NCI-H345 treated with DMSO at 0.1 percent for 48 hours (cell line): ENCODE measurements at regions not wholly inside any gene's neighbourhood (a gene's known extent, or its start where the extent isn't known, plus 50 kb on each side); places are given as distances from the start of the nearest gene placed in this dataset.
"Not testable (repeated sequence)": the region's sequence is repeated elsewhere in the genome, so short reads cannot be mapped to it uniquely, and the experiment has no call there.

ENCODE experiments used
- DNase-seq: peaks from one replicate; lab custom pipeline; 2025; ENCODE audit not compliant: unreplicated experiment; lab: John Stamatoyannopoulos, UW

- no peak for DNase-seq
Observed at GRCh38 chr10:84571146-84571545, 242.8 kb downstream of the CCSER2 start.

DNA sequence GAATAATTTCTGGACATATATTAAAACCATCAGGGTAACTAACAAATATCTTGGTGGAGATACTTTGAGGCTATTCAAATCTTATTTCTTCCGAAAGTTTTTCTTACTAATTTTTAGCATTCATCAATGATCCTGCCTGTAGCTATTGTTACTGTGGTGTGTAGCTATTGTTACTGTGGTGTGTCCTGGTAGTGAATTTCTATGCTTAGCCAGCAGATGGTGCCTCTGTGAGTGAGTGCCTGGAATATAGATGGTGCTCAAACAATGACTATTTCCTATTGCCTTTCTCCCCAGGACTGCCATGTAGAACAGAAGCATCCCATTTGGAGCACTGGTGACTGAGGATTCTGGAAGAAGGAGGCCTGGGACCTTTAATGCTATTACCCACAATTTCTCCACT is 245.7 kb downstream of the CCSER2 start:
- DNase-seq = no peak

- DNase-seq = no peak
Observed at GRCh38 chr10:84581976-84582375, 253.6 kb downstream of the CCSER2 start.

- DNase-seq = no peak
Observed at GRCh38 chr10:84583501-84583900, 255.1 kb downstream of the CCSER2 start.

GRCh38 chr10:84587789-84588188 is 259.4 kb downstream of the CCSER2 start:
- no peak for DNase-seq

DNA sequence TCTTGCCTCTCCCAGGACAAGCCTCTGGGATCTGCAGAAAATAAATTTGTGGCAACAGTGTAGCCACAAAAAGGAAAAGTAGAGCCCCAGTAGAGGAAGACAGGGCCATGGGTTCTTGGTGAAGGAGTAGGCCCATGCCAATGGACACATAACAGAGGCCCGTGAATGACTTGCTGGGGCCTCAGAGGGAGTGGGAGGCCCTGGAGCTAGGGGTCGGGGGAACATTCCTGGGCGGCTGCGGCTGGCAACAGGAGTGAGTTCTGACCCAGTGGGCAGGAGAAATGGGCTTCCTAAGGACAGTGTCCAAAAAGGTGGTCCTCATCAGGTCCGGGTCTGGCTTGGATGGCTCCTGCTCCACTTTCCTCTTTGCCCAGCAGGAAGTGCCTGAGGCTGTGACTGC is 260.0 kb downstream of the CCSER2 start:
- DNase-seq = no peak

GRCh38 chr10:84588971-84589370 is 260.6 kb downstream of the CCSER2 start:
- DNase-seq = no peak

DNA sequence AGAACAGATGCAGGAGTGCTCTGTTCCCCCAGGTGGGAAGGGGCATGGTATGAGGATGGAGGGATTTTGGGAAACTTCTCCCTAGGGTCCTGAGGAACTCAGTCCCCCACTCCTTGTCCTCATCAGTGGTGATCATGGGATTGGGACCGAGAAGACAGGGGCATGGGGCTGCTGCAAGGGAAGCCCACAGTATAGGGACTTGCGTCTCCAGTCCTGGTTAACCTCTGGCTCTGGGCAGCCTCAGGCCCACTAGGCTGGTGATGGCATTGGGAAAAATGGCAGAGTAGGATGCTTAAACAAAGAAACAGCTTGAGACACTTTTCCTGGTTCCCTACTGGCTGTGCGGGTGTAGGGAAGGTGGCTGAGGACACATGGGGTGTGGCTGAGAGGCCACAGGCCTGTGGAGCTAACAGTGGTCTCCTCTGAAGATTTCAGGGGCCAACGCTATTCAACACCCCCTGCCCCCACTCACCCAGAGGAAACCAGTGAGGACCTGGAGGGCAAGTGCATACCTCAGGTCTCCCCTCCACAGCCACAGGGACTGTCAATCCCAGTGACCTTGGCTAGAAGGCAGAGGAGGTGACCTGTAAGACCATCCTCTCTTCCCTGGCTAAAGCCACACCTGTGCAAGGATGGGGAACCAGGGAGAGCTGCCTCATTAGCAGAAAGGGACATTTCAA is 261.3 kb downstream of the CCSER2 start:
- DNase-seq = no peak

- DNase-seq = peak; percentile 12
Observed at GRCh38 chr10:84590327-84591193, 262.2 kb downstream of the CCSER2 start.

DNA sequence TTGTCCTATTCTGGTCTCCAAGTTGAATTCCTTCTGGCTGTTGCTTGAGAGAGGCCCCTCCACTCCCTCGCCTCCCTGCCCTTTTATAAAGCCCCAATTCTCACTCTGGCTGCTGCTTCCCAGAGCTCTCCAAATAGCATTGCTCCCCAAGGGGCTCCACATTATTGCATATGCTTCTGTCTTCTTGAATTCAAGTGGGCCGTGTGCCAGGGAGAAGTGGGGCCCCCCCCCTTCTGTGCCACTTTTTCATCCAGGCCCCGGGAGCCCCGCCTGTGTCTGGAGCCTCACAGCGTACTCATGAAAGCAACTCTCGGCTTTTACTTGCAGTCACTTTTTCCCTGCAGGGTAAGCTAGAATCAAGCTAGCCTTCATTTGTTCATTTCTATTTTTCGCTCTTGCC is 265.1 kb downstream of the CCSER2 start:
- DNase-seq = no peak

DNA sequence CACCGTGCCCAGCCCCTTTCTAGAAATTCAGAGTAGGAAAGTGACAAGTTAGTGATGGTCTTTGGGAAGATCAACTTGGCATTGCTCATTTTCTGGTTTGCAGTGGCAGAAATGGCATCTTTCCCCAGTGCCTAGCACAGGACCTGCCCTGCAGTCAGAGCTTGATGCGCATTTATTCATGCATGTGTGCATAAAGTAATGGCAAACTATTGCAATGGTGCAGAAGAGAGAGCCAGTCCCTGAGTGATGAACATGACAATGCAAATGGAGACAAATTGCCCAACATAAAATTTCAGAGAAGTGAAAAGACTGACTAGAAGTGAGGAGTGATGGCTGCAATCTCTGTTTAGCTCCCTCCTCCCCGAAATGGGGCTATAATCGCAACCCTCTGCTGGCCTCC is 268.2 kb downstream of the CCSER2 start:
- no peak for DNase-seq

- no peak for DNase-seq
Observed at GRCh38 chr10:84599254-84599653, 270.9 kb downstream of the CCSER2 start.

- no peak for DNase-seq
Observed at GRCh38 chr10:84600947-84601346, 272.6 kb downstream of the CCSER2 start.

- DNase-seq = not testable (repeated sequence)
Observed at GRCh38 chr10:84602543-84602942, 274.2 kb downstream of the CCSER2 start.

DNA sequence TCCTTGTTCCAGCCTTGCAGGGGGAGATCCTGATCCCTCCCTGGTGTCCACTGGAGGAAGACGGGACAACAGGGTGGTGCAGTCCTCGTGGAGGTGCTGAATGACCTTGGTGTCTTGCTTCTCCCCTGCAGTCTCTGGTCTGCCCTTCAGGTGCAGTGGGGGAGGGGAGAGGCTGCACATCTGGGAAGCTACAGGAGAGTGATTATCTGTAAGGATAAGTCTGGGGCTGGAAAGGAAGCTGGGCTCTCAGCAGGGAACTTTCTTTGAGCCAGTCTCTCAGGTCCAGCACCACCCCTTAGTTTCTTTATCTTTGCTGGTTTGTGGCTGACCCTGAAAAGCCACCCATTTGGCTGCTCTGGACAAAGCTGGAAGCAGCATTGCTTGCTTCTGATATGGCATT is 275.6 kb downstream of the CCSER2 start:
- DNase-seq = no peak

DNA sequence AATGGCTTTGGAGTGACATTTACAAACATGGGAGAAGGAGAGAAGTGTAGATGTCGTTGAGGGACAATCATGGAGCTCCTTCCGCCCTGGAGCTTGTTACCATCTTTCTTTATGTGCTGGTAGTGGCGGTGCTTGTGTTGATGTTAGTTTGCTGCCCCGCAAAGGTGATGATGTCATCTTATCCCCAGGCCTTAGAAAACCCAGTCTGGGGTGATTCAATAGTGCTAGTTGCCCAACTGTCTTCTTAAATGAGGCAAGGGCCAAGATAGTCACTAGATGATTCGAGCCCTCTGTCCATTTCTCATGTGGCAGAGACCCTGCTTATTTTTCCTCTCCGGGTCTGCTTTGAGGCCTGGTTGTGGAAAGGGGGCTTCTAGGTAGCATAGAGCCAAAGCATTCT is 277.4 kb downstream of the CCSER2 start:
- no peak for DNase-seq

- no peak for DNase-seq
Observed at GRCh38 chr10:84606428-84606827, 278.0 kb downstream of the CCSER2 start.

DNA sequence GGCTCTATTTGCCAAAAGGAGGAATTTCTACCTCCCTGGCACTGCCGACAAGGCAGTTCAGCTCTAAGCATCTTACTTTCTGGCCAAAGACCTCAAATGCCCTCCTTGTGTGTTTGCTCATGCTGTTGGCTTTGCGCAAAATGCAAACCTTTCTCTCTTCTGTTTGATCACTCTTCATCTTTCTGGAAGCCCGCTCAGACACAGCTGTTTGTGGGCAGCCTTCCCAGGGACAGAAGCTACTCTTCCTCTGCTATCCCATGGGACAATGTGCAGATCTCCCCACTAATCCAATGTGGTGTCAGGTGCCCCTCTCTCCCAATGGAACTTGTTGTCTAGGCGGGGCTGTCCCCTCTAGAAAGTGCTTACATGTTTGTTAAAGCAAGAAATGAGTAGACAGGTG is 278.7 kb downstream of the CCSER2 start:
- DNase-seq = no peak

GRCh38 chr10:84607523-84607922 is 279.1 kb downstream of the CCSER2 start:
- DNase-seq = no peak

DNA sequence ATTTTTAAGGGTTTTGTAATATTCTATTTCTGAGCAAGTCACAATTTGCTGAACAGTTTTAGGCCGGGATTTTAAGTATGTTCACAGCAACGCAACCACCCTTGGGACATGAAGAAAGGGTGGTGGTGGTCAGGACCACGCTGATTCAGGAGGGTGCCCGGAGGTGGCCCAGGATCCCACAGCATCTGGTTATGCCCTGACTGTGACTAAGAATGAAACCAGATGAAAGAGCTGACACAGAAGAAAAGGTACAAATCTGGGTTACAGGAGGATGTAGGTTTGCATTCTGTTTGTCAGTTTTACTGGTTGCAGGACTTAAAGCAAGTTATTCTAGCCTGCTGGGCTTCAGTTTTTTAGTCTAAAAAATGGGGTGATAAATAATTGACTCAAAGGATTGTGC is 279.7 kb downstream of the CCSER2 start:
- no peak for DNase-seq

- DNase-seq = no peak
Observed at GRCh38 chr10:84613336-84614021, 285.1 kb downstream of the CCSER2 start.
